CD4-positive, CD25-positive, alpha-beta regulatory T cell (primary cell): ENCODE measurements at regions not wholly inside any gene's neighbourhood (a gene's known extent, or its start where the extent isn't known, plus 50 kb on each side); places are given as distances from the start of the nearest gene placed in this dataset.

ENCODE experiments used
- ATAC-seq, 2 donors: fragments of 150-1000 bp; cut with Tn5 transposase; one replicate each; pipeline ENCODE4 v1.10.0; 2021; ENCODE audit warnings: low read depth in 2 of 2, moderate number of reproducible peaks in 2 of 2, moderate library complexity in 1 of 2
- DNase-seq, 3 donors: peaks; one replicate each; pipeline versions ENCODE4 v3.0.0 to v3.0.0-alpha.2; 2012 to 2022; ENCODE audit warnings: mixed read lengths in 1 of 3
- H3K27ac ChIP-seq: one replicate; pipeline ENCODE4 v1.7.0; 2013; ENCODE audit warnings: mild to moderate bottlenecking, low read length; ENCODE audit not compliant: insufficient read depth, poor library complexity, severe bottlenecking
- H3K27me3 ChIP-seq: one replicate; pipeline ENCODE4 v1.7.0; 2013; ENCODE audit warnings: low read length; ENCODE audit not compliant: control insufficient read depth, insufficient read depth
- H3K36me3 ChIP-seq: one replicate; pipeline ENCODE4 v1.7.0; 2013; ENCODE audit warnings: mild to moderate bottlenecking, low read length, moderate library complexity; ENCODE audit not compliant: control insufficient read depth, insufficient read depth
- H3K4me1 ChIP-seq: 2 replicates; pipeline ENCODE4 v1.7.0; 2013; ENCODE audit warnings: mild to moderate bottlenecking, low read length; ENCODE audit not compliant: insufficient read depth, control insufficient read depth, poor library complexity, severe bottlenecking
- H3K4me3 ChIP-seq: one replicate; pipeline ENCODE4 v1.7.0; 2013; ENCODE audit warnings: low read depth, mild to moderate bottlenecking, low read length, moderate library complexity
- H3K9me3 ChIP-seq, 2 experiments: 1 replicate in 1 of 2; 2 replicates in 1 of 2; pipeline ENCODE4 v1.7.0; 2013; ENCODE audit warnings: low read length in 2 of 2, mild to moderate bottlenecking in 1 of 2, moderate library complexity in 1 of 2; ENCODE audit not compliant: control insufficient read depth in 2 of 2
- H3K27ac Mint-ChIP-seq, 3 donors: one replicate each; pipeline ENCODE4 v1.8.0; 2020 to 2022; ENCODE audit warnings: mild to moderate bottlenecking in 3 of 3, mixed read lengths in 3 of 3, moderate library complexity in 2 of 3
- H3K27me3 Mint-ChIP-seq: one replicate; pipeline ENCODE4 v1.8.0; 2022; ENCODE audit warnings: mild to moderate bottlenecking, mixed read lengths
- H3K36me3 Mint-ChIP-seq: one replicate; pipeline ENCODE4 v1.8.0; 2020; ENCODE audit warnings: mixed read lengths
- H3K4me1 Mint-ChIP-seq, 4 donors: one replicate each; pipeline ENCODE4 v1.8.0; 2020 to 2022; ENCODE audit warnings: mixed read lengths in 4 of 4, mild to moderate bottlenecking in 1 of 4
- H3K4me3 Mint-ChIP-seq, 4 donors: one replicate each; pipeline ENCODE4 v1.8.0; 2020 to 2022; ENCODE audit warnings: mild to moderate bottlenecking in 4 of 4, mixed read lengths in 4 of 4, moderate library complexity in 3 of 4
- H3K9me3 Mint-ChIP-seq, 7 donors: one replicate each; pipeline ENCODE4 v1.8.0; 2020 to 2022; ENCODE audit warnings: mixed read lengths in 7 of 7, mild to moderate bottlenecking in 3 of 7, moderate library complexity in 2 of 7

GRCh38 chr5:3237276-3237868, 358.3 kb upstream of the IRX1 start:
- no peak for DNase-seq
- Histone ChIP-seq H3K27ac (no peak overlapping the region), H3K27me3 (no peaks in the 10 kb centered on the region), H3K9me3 (peaks cover 4 to 13% of the 10 kb centered on the region in 2 experiments), H3K4me1 (no peaks in the 10 kb centered on the region), H3K36me3 (no peaks in the 10 kb centered on the region), H3K4me3 (no peak overlapping the region)
- peaks cover 3 to 17% (median 9%) of the 10 kb centered on the region in 7 donors for H3K9me3 Mint-ChIP-seq
- no peaks in the 10 kb centered on the region for H3K27me3 Mint-ChIP-seq
- H3K4me1 Mint-ChIP-seq = no peaks in the 10 kb centered on the region
- ATAC-seq = no peak
- H3K27ac Mint-ChIP-seq = no peak overlapping the region
- no peaks in the 10 kb centered on the region for H3K36me3 Mint-ChIP-seq
- H3K4me3 Mint-ChIP-seq = no peak overlapping the region

GRCh38 chr5:3234566-3234965, 361.1 kb upstream of the IRX1 start:
- Histone ChIP-seq H3K27ac (no peak overlapping the region), H3K9me3 (peaks cover 4 to 13% of the 10 kb centered on the region in 2 experiments), H3K36me3 (no peaks in the 10 kb centered on the region), H3K4me1 (no peaks in the 10 kb centered on the region), H3K4me3 (no peak overlapping the region), H3K27me3 (no peaks in the 10 kb centered on the region)
- H3K36me3 Mint-ChIP-seq = no peaks in the 10 kb centered on the region
- peaks cover 0 to 9% (median 9%) of the 10 kb centered on the region in 7 donors for H3K9me3 Mint-ChIP-seq
- no peaks in the 10 kb centered on the region for H3K4me1 Mint-ChIP-seq
- H3K27me3 Mint-ChIP-seq = no peaks in the 10 kb centered on the region
- no peak overlapping the region for H3K27ac Mint-ChIP-seq
- H3K4me3 Mint-ChIP-seq = peak overlapping the region in 1 of 4 donors; percentile 48
- no peak for ATAC-seq
- no peak for DNase-seq

GRCh38 chr5:3230941-3231340, 364.7 kb upstream of the IRX1 start:
- H3K36me3 Mint-ChIP-seq = no peaks in the 10 kb centered on the region
- Histone ChIP-seq H3K36me3 (no peaks in the 10 kb centered on the region), H3K27ac (no peak overlapping the region), H3K4me1 (no peaks in the 10 kb centered on the region), H3K27me3 (no peaks in the 10 kb centered on the region), H3K9me3 (peaks cover 0 to 2% of the 10 kb centered on the region in 2 experiments), H3K4me3 (no peak overlapping the region)
- no peaks in the 10 kb centered on the region for H3K27me3 Mint-ChIP-seq
- H3K9me3 Mint-ChIP-seq = peaks cover 0 to 8% (median 5%) of the 10 kb centered on the region in 7 donors
- no peak for DNase-seq
- ATAC-seq = no peak
- H3K27ac Mint-ChIP-seq = no peak overlapping the region
- H3K4me1 Mint-ChIP-seq = no peaks in the 10 kb centered on the region
- no peak overlapping the region for H3K4me3 Mint-ChIP-seq

- no peaks in the 10 kb centered on the region for H3K27me3 ChIP-seq
- H3K4me3 ChIP-seq = no peak overlapping the region
- no peak for ATAC-seq
- Mint-ChIP-seq H3K9me3 (peaks cover 0 to 8% (median 5%) of the 10 kb centered on the region in 7 donors), H3K27ac (no peak overlapping the region), H3K27me3 (no peaks in the 10 kb centered on the region), H3K36me3 (no peaks in the 10 kb centered on the region), H3K4me3 (no peak overlapping the region), H3K4me1 (no peaks in the 10 kb centered on the region)
- H3K36me3 ChIP-seq = no peaks in the 10 kb centered on the region
- no peak for DNase-seq
- peaks cover 0 to 2% of the 10 kb centered on the region in 2 experiments for H3K9me3 ChIP-seq
- H3K4me1 ChIP-seq = no peaks in the 10 kb centered on the region
- H3K27ac ChIP-seq = no peak overlapping the region
Measured at GRCh38 chr5:3230254-3230653, 365.4 kb upstream of the IRX1 start.

- Histone ChIP-seq H3K9me3 (no peaks in the 10 kb centered on the region), H3K4me1 (no peaks in the 10 kb centered on the region), H3K4me3 (no peak overlapping the region), H3K27ac (no peak overlapping the region), H3K36me3 (no peaks in the 10 kb centered on the region), H3K27me3 (no peaks in the 10 kb centered on the region)
- Mint-ChIP-seq H3K36me3 (no peaks in the 10 kb centered on the region), H3K27me3 (no peaks in the 10 kb centered on the region), H3K9me3 (peaks cover 0 to 11% (median 3%) of the 10 kb centered on the region in 7 donors), H3K27ac (no peak overlapping the region), H3K4me1 (no peaks in the 10 kb centered on the region), H3K4me3 (no peak overlapping the region)
- DNase-seq (no peak), ATAC-seq (no peak)
Measured at GRCh38 chr5:3226196-3226920, 369.3 kb upstream of the IRX1 start.

- ATAC-seq (no peak), DNase-seq (no peak)
- H3K9me3 ChIP-seq = no peaks in the 10 kb centered on the region
- no peaks in the 10 kb centered on the region for H3K4me1 ChIP-seq
- Mint-ChIP-seq H3K4me1 (no peaks in the 10 kb centered on the region), H3K27ac (no peak overlapping the region), H3K4me3 (no peak overlapping the region), H3K27me3 (no peaks in the 10 kb centered on the region), H3K9me3 (peaks cover 0 to 11% (median 4%) of the 10 kb centered on the region in 7 donors), H3K36me3 (no peaks in the 10 kb centered on the region)
- no peak overlapping the region for H3K27ac ChIP-seq
- H3K36me3 ChIP-seq = no peaks in the 10 kb centered on the region
- H3K4me3 ChIP-seq = no peak overlapping the region
- H3K27me3 ChIP-seq = no peaks in the 10 kb centered on the region
Measured at GRCh38 chr5:3225201-3225960, 370.3 kb upstream of the IRX1 start.

GRCh38 chr5:3222924-3223323, 372.7 kb upstream of the IRX1 start:
- no peaks in the 10 kb centered on the region for H3K4me1 Mint-ChIP-seq
- peaks cover 4% of the 10 kb centered on the region for H3K27me3 Mint-ChIP-seq
- H3K27ac Mint-ChIP-seq = no peak overlapping the region
- Histone ChIP-seq H3K27me3 (no peaks in the 10 kb centered on the region), H3K4me3 (no peak overlapping the region), H3K9me3 (no peaks in the 10 kb centered on the region), H3K36me3 (no peaks in the 10 kb centered on the region), H3K27ac (no peak overlapping the region), H3K4me1 (no peaks in the 10 kb centered on the region)
- DNase-seq = no peak
- ATAC-seq = no peak
- no peak overlapping the region for H3K4me3 Mint-ChIP-seq
- H3K9me3 Mint-ChIP-seq = peaks cover 0 to 11% (median 3%) of the 10 kb centered on the region in 7 donors
- H3K36me3 Mint-ChIP-seq = no peaks in the 10 kb centered on the region
